ACHN (cell line): ENCODE measurements at regions not wholly inside any gene's neighbourhood (a gene's known extent, or its start where the extent isn't known, plus 50 kb on each side); places are given as distances from the start of the nearest gene placed in this dataset.
"Not testable (repeated sequence)": the region's sequence is repeated elsewhere in the genome, so short reads cannot be mapped to it uniquely, and the experiment has no call there.

ENCODE experiments used
- DNase-seq: peaks from one replicate; pipeline ENCODE4 v3.0.0-alpha.2; 2015
- in situ Hi-C: cut with HindIII; loops from 2 replicates; pipeline ENCODE4 v1.10.0; 2017; ENCODE audit warnings: low sequenced_read_pairs, low pct_ligation_motif_present, low pct_unique_long_range_greater_than_20kb

GRCh38 chr13:33340631-33341030 is 55.1 kb upstream of the STARD13 start:
- in situ Hi-C loops, result no loop called here
- no peak for DNase-seq

GRCh38 chr13:33341861-33342452 is 56.4 kb upstream of the STARD13 start:
- in situ Hi-C loops, result no loop called here
- no peak for DNase-seq

DNA sequence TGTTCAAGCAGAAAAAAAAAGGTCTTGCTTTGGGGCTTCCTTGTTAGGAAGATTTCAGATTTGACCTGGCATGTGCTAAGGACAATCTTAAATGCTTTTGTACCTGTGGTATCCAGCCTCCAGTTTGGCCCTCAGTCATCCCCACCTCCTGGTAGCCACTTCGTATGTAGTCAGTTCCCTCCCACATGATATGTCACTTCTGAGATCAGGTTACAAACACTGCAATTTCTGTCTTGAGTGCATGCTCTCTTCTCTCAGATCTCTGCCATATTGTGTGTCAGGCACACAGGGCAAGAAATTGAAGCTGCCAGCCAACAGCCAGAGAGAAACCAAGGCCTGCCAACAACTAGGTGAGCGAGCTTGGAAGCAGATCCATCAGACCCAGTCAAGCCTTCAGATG is 60.3 kb upstream of the STARD13 start:
- DNase-seq, result no peak
- in situ Hi-C loops, result no loop called here

DNA sequence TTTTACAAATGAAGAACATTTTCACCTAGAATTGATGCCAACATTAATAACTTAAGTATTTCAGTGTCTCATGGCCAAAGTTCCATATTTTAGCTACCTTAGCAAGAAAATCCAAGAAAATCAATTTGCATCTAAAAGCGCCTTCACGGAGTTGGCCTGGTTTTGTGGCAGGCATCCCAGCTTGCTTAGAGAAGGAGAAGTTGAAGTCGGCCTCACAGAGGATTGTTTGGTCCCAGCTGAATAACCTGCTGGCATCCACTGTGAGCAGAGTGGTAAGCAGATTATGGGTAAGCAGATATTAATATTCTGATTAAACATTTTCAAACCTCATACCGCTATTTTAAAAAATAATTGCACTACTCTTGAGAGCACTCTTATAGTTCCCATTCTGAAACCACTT is 62.3 kb upstream of the STARD13 start:
- DNase-seq, result no peak
- in situ Hi-C loops, result no loop called here

- no peak for DNase-seq
- in situ Hi-C loops, result no loop called here
Observed at GRCh38 chr13:33348366-33348765, 62.8 kb upstream of the STARD13 start.

DNA sequence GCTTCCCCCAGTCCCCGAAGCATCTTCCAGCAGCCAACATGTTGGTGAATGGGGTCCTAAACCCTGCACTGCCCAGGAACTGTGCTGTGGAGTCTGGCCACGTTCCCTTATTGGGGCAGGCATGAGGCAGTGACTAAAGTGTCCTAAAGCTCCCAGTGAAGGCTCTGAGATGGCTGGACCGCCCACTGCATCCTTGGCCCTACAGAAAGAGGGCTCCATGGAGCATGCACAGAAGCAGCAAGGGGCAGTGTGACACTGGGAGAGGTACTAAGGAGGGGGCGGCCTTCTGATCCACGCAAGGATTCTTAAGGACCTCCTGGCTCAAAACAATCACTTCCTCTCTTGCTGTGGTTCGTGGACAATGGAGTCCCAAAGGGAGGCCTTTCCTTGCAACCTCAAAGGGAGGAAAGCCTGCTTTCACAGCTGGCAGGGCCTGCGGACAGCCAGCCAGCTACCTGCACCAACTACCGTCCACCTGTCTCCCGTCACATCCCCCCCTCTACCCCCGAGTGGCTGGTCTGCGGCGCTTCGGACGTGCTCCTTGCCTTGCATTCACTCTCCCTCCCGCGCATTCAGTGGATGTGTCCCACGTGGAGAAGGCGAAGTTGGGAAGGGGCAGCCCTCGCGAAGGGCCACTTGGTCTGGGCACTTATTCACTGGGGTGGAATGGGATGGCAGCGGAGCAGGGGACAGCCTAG is 63.9 kb upstream of the STARD13 start:
- in situ Hi-C loops, result no loop called here
- peak; percentile 27 for DNase-seq

DNA sequence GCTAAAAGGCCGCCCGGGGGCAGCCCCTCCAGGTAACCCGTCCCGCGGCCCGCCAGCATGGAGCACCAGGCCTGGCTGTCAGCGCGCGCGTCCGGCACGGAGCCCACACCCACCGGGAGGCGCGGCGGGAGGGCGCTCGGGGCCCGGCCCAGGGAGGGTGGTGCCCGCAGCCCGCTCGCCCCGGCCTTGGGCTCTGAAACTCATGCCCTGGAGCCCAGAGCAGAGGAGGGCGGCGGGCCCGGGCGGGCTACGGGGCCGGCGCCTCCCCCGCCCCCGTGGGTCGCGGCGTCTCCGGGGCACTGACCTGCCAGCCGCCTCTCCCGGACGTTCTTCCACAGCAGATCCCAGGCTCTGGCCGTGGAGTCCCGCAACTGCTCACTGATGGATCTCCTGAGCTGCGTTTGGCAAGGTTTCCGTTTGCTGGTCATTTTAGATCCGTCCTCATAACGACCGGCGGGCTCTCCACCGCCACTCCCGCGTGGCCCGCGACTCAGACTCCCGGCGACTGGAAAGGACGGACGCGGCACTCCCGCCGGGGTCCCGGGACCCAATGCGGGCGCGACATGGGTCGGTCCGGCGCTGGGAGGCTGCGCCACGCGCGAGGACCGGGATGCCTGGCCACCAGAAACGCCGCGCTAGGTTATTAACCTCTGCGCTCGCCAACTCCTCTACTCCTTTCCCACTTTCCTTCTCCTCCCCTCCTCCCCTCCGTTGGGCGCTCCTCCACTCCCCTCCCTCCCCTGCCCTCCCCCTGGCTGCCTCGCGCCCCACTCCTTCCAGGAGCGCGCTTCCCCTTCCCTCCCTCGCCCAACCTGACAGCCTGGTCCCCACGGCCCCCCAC is 64.7 kb upstream of the STARD13 start:
- in situ Hi-C loops, result no loop called here
- peak; percentile 41 for DNase-seq

DNA sequence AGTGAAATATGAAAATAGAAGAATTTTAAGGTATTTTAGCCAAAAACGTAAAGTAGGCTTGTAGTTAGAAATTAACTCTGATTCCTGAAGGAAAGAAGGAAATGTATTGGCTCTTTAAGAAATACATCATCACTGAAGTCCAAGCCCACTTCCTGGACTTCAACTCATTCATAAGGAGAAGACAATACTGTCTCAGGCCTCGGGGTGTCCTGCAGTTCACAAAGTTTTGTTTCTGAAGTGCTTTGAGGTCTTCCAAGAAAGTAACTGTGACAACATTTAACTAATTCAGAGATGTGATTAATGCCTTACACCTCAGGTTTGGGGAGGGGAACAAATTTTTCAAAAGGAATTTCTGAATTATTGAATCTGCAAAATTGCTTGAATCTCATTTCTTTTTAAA is 65.8 kb upstream of the STARD13 start:
- DNase-seq, result peak; percentile 78

DNA sequence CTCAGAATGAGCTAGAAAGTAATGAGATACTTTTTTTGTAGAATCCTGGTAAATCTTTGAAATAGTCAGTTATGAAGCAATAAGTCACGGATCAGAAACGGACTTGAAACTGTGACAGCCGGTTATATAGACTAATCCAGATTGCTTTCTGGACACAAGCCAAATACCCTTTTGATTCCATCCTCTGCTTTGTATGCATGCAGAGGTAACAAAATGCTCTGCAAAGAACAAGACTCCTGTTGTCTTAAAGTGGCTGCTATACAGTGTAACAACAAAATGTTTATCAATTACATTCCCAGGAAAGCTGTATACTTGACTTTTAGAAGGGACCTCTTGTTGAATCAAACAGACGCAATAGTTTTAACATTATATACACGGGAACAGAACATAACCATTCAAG is 66.5 kb upstream of the STARD13 start:
- DNase-seq, result no peak
- in situ Hi-C loops, result no loop called here

More for the DNA sequence above, 65.8 kb upstream of the STARD13 start:
- in situ Hi-C loops, result no loop called here

DNA sequence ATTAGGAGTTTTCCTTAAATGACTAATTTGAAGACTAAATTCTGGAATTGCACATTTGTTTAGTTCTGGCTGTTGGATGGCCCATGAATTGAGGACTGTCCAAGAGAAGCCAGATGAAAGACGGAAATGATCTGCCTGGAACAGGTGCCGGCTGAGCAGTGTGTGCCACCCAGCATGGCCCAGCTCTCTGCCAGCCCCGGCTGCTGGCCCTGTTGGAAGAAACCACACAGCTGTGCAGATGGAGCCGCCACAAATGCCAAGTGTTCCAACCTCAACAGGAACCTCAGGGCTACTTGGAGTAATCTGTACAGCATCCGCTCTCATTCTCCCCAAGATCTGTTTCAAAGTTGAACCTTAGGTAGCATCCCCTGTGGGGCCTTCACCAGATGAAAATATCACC is 67.0 kb upstream of the STARD13 start:
- in situ Hi-C loops, result no loop called here
- no peak for DNase-seq

DNA sequence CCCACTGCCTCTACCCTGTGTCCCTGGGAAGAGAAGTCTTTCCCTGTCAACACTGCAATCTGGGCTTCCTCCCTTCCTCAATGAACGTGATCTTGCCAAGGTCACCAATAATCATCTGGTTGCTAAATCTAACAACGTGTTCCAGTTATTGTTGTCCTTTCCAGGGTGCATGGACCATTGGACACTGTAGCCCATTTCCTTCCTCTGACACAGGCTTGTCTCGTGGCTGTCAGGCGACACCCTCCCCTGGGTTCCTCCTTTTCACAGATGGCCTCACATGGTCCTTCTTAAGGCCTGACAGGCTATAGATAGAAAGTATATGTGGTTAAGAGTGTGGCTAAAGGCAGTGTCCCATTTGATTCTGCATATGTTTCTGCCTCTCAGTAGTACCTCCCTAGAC is 67.7 kb upstream of the STARD13 start:
- no peak for DNase-seq
- in situ Hi-C loops, result no loop called here

GRCh38 chr13:33353646-33354045 is 68.1 kb upstream of the STARD13 start:
- in situ Hi-C loops, result no loop called here
- DNase-seq, result no peak

DNA sequence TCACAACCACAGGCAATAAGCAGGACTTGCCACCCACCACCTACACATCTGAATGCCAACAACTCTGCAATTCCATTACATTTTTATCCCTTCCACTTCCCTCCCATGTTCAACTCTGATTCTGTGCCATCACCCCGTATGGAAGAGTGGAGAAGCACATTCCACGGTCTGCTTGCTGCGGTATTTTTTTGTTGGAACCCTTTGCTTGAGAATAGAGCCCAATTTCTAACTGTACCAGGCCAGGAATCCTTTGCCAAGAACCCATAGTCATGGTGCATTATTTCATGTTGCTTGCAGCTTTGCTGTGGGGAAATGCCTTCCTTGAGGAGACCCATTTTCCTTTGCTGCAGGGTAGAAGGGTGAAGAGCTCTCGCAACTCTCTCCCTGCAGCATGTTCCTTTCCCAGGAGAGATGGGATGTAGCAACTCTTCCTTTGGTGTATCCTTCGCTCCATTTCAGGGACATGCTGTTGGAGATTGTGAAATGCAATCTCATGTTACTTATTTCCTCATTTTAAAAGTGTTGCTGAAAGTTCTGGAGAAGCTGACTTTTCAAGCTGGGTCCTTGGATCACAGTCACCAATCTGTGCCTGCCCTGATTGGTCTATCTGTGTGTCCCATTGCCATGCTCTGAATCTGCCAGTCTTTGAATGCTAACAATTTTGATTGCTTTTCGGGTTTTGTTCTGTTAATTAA is 69.8 kb upstream of the STARD13 start:
- no peak for DNase-seq
- in situ Hi-C loops, result no loop called here

- in situ Hi-C loops, DNase-seq: not testable (repeated sequence)
Observed at GRCh38 chr13:33358076-33358475, 72.5 kb upstream of the STARD13 start.

DNA sequence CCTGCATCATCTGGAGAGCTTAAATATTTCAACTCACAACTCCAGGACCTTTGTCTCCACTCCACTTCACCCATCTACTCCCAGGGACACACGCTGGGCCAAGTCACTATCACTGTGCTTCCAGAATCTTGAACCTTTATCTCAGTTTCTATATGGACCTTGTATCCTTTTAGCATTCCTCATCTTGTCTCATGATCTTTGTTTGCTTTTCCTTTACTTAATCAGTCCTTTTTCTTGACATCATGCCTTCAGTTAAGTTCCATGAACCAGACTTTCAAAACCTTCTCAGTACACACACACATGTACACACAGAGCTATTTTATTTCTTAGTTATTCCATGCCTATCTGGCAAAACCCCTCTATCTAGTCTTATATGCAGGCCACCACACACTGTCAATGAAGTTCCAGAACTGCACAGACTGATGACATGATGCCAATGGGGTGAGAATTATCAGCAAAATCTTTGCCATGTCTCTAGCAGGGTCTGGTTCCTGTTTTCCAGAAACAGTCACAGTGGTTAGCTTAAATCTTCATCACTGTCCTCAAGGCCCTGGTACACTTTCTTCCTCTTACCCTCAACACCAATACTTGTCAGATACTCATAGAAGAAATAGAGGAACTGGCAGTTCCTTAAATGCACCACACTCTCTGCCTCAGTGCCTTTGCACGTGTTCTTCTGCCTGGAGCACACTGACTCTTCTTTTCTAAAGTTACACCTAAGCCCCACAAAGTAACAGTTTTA is 77.6 kb upstream of the STARD13 start:
- no peak for DNase-seq
- in situ Hi-C loops, result no loop called here

GRCh38 chr13:33364192-33364591 is 78.6 kb upstream of the STARD13 start:
- no peak for DNase-seq
- in situ Hi-C loops, result no loop called here

DNA sequence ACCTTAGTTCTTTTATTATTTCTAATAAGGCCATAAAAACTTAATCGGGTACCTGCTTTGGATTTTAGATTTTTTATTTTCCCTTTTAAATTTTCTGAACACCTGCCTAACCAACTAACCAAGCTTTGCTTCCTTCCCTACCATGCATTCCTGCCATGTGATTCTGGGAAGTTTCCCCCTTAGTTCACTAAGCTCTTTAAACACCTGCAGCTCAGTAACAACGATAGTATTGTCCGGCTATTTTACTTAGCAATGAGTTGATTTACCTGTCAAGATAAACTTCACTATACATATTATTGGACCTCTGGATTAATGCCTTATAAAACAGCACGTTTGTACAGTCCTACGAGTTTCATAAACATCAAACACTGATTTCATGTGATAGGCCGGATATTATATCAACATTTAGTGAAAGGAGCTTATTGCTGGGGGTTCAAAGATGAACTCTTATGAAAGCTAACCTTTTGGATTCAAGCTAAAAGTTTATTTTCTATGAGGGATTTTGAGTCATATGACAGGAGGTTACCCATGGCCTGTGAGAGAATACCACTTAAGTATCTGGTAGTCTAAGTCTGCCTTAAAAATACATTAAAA is 81.0 kb upstream of the STARD13 start:
- in situ Hi-C loops, result no loop called here
- DNase-seq, result no peak
